Esophagus squamous epithelium (tissue), 4 donors: ENCODE measurements at regions not wholly inside any gene's neighbourhood (a gene's known extent, or its start where the extent isn't known, plus 50 kb on each side); places are given as distances from the start of the nearest gene placed in this dataset.

Experiments used
- POLR2A ChIP-seq, 4 donors: fragments of 450-650 bp; IDR thresholded peaks; one replicate each; pipeline ENCODE4 v1.6.1; 2017; ENCODE audit warnings: antibody characterized with exemption in 4 of 4, mild to moderate bottlenecking in 4 of 4, moderate library complexity in 3 of 4
- TF ChIP-seq, protein P1 (sequence below), 6 experiments: fragments of 450-650 bp in 4 of 6; fragments of 200-600 bp in 2 of 6; sonication (generic) in 2 of 6; IDR thresholded peaks; one replicate each; pipeline ENCODE4 v1.5.1; 2016 to 2019; ENCODE audit warnings: antibody characterized with exemption in 6 of 6, mild to moderate bottlenecking in 4 of 6, moderate library complexity in 4 of 6

GRCh38 chr11:29256580-29256979 is 760.2 kb downstream of the KCNA4 start:
- TF ChIP-seq, protein P1, sequence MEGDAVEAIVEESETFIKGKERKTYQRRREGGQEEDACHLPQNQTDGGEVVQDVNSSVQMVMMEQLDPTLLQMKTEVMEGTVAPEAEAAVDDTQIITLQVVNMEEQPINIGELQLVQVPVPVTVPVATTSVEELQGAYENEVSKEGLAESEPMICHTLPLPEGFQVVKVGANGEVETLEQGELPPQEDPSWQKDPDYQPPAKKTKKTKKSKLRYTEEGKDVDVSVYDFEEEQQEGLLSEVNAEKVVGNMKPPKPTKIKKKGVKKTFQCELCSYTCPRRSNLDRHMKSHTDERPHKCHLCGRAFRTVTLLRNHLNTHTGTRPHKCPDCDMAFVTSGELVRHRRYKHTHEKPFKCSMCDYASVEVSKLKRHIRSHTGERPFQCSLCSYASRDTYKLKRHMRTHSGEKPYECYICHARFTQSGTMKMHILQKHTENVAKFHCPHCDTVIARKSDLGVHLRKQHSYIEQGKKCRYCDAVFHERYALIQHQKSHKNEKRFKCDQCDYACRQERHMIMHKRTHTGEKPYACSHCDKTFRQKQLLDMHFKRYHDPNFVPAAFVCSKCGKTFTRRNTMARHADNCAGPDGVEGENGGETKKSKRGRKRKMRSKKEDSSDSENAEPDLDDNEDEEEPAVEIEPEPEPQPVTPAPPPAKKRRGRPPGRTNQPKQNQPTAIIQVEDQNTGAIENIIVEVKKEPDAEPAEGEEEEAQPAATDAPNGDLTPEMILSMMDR (IDR thresholded peaks at IDR 0.05) = no peak
- TF ChIP-seq POLR2A (IDR thresholded peaks at IDR 0.05) = no peak
